HG02973 (cell line): ENCODE measurements at regions not wholly inside any gene's neighbourhood (a gene's known extent, or its start where the extent isn't known, plus 50 kb on each side); places are given as distances from the start of the nearest gene placed in this dataset.
"Not testable (repeated sequence)": the region's sequence is repeated elsewhere in the genome, so short reads cannot be mapped to it uniquely, and the experiment has no call there.

Experiments used
- ATAC-seq: cut with Tn5 transposase; IDR thresholded peaks from one replicate; pipeline ENCODE4 v1.9.1; 2021; ENCODE audit warnings: moderate library complexity; ENCODE audit not compliant: unreplicated experiment

DNA sequence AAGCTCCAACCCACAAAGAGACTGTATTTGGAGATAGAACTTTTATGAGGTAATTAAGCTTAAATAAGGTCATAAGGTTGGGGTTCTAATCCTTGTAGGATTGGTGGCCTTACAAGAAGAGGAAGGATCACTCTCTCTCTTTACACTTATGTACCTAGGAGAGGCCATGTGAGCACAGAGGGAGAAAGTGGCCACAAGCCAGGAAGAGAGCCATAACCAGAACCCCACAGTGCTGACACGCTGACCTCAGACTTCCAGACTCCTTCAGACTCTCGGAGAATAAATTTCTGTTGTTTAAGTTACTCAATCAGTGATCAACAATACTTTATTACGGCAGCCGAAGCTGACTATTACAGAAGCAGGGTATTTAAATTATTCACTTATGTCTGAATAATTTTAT is 430.5 kb upstream of the EPHA7 start:
- ATAC-seq: no peak

DNA sequence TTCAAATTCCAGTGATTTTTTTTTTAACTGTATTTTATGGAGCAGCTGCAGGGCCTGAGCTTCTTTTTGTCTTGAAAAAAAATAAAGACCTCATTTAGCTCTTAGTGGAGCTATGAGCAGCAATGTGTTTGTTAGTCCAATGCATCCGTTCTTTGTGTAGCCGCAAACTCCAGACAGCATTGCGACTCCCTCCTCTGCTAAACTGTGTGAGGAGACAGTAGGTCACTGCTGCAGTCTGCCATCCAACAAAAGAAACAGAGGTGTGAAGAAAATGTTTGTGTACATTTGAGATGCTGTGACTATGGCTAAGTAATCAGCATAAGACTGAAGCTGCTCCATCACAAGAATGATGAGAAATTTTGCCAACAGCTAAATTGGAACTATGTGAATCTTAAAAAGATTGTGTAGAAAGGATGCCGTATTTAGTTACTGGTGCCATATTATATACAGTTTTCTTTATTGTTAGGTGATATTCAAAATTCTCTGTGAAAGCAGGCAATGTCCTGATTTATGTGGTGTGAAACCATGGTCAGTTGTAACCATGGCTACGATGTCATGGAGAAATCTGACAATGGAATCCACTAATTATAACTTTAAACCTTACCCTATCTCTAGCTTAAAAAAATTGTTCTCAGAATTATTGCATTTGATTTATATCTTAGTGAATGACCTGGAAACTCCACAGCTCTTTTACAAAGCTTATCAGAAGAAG is 428.8 kb upstream of the EPHA7 start:
- ATAC-seq: no peak

DNA sequence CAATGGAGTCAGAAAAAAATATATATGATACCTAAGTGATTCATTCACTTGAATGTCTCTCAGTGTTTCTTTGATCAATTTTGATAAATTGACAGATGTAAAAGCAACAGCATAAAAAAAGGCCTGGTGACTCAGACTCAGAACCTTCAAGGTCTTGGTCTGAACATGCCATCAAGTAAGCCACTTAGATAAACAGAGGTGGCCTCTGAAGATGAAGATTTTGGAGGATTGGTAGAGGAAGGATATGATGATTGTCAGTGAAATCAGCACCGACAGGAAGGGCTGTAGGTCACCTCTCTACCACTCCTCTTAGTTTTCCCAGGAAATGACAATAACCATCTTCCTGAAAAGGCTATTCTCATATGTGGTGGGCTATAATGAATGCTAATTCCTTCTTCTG is 422.8 kb upstream of the EPHA7 start:
- no peak for ATAC-seq

DNA sequence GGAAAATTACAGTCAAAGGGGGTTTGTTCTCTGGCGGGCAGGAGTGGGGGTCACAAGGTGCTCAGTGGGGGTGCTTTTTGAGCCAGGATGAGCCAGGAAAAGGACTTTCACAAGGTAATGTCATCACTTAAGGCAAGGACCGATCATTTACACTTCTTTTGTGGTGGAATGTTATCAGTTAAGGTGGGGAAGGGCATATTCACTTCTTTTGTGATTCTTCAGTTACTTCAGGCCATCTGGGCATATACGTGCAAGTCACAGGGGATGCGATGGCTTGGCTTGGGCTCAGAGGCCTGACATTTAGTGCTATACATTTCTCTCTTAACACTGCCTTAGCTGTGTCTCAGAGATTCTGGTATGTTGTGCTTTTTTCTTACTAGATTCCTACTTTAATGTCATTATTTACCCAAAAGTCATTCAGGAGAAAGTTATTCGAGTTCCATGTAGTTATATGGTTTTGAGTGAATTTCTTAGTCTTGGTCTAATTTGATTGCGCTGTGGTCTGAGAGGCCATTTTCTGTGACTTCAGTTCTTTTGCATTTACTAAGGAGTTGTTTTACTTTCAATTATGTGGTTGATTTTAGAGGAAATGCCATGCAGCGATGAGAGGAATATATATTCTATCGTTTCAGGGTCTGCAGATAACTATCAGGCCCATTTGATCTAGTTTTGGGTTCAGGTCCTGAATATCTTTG is 416.2 kb upstream of the EPHA7 start:
- ATAC-seq: not testable (repeated sequence)

DNA sequence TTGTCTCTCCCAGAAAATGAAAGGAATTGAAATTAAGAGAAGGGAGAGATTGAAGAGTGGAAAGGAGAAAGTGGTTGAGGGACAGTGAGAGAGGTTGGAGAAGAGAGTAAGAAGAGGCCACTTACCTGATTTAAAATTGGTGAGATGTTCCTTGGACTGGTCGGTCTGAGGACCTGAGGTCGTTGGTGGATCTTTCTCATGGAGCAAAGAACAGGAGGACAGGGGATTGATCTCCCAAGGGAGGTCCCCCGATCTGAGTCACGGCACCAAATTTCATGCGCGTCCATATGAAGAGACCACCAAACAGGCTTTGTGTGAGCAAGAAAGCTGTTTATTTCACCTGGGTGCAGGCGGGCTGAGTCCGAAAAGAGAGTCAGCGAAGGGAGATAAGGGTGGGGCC is 415.7 kb upstream of the EPHA7 start:
- ATAC-seq: not testable (repeated sequence)

DNA sequence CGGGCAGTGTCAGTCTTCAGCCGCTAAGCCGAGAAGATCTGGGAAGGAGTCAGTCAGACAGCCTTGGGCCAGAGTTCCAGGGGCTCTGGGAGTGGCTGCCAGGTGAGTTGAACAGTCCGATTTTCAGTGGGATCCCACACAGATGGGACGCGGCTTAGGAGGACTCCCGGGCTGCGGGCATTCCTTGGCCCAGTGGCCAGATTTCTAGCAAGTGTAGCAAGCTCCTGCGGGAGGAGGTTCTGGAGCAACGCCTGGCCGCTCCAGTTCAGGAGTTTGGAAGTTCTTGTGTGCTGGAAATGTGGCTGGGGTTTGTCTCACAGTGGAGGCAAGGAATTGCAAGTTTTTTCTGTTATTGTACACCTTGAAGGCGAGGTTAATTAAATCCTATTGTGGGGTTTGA is 414.0 kb upstream of the EPHA7 start:
- not testable (repeated sequence) for ATAC-seq

DNA sequence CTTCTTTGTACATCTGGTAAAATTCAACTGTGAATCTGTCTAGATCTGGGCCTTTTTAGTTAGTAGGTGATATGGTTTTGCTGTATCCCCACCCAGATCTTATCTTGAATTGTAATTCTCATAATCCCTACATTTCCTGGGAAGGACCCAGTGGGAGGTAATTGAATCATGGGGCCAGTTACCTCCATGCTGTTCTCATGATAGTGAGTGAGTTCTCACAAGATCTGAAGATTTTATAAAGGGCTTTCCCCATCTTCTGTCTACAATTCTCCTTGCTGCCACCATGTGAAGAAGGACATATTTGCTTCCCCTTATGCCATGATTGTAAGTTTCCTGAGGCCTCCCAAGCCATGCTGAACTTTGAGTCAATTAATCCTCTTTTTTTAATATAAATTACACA is 410.4 kb upstream of the EPHA7 start:
- ATAC-seq: not testable (repeated sequence)

DNA sequence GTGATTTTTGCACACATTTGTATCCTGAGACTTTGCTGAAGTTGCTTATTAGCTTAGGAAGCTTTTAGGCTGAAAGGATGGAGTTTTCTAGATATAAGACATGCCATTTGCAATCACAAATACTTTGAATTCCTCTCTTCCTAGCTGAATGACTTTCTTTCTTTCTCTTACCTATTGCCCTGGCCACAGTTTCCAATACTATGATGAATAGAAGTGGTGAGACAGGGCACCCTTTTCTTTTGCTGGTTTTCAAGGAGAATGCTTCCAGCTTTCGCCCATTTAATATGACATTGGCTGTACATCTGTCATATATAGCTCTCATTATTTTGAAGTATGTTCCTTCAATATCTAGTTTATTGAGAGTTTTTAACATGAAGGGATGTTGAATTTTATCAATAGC is 409.6 kb upstream of the EPHA7 start:
- ATAC-seq: no peak

DNA sequence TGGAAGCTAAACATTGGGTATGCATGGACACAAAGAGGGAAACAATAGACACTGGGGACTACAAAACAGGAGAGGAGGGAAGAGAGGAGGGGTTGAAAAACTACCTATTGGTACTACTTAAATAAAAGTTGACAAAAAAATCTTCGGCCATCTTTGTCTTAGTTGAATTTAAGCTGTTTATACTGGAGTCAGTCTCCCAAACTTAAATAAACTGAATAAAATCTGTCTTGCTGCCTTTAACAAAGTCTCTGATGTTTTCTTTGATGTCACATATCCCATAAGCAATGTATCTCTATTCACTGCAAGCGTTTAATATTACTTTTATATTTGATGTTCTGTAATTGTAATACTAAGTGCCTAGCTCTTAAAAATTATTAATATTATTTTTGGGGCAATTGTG is 409.2 kb upstream of the EPHA7 start:
- ATAC-seq: no peak

DNA sequence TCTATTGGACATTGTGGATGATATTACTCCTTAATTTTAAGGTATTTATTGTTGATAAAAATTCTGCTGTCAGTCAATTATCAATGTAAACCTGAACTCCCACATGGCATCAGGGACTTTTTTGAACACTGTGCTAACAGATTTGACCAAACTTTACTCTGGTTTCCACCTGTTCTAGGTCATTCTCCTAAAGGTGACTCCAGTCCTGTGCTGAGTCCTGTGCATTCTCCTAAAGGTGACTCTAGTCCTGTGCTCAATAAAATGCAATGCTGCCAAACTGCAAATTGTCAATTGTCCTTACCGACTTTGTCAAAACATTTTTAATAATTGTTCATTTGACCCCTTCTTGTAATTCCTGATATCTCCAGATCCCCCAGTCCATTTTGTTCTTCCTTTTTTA is 408.4 kb upstream of the EPHA7 start:
- ATAC-seq: no peak

DNA sequence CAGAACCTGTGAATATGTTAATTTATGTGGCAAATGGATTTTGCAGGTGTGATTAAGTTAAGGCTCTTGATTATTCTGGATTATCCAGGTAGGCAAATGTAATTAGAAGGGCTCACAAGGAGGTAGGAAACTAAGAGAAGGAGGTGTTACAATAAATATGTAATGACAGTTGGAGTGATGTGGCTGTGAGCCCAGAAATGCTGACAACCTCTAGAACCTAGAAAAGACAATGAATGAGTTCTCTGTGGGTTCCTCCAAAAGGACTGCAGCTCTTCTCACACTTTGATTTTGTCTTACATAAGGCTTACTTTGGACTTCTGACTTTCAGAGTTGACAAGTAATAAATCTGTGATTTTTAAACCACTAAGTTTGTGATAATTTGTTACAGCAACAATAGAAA is 406.6 kb upstream of the EPHA7 start:
- no peak for ATAC-seq

DNA sequence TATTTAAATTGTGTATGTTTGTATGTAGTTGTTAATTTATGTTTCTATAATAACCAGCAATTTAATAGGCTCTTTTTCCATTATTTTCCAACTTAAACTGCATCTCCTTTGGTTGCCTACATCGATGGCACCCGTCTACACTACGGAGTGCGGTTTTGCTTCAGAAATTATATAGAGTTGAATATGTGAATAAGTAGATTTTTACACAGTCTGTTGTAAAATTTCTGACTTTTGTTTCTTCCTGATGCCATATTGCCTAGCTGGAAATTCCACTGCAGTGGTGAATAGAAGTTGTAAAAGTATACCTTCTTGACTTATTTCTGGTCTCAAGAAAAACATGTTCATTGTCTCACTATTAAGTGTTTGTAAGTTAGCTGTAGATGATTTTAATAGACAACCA is 404.1 kb upstream of the EPHA7 start:
- ATAC-seq: no peak

DNA sequence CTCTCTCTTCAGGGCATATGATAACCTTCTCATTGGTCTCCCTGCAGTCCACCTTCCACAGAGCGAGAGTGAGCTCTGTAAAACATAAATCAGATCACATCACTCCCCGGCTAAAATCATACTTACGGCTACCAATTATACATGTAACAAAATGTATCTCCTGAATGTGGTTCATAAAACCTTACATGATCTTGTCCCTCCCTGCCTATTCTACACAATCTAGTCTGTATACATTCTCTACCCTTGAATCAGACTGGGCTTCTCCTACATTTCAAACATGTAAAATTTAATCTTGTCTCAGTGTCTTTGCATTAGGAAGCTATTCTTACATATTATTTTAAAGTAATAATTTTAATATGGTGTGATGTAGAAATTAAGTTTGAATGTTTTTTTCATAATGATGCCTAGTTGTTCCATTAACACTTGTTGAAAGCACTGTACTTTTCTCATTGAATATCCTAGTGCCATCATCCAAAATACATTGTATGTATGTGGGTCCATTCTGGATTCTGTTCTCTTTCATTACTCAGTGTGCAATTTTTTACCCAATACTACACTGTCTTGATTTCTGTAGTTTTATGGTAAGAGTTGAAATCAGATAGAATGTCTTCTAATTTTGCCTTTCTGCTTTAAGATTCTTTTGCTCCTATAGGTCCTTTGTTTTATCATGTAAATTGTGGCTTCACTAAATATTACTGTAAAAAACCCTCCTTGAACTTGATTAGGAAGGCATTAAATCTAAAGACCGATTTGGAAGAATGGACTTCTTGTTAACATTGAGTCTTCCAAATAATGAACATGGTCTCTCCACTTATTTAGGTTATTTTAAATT is 403.3 kb upstream of the EPHA7 start:
- ATAC-seq: no peak

DNA sequence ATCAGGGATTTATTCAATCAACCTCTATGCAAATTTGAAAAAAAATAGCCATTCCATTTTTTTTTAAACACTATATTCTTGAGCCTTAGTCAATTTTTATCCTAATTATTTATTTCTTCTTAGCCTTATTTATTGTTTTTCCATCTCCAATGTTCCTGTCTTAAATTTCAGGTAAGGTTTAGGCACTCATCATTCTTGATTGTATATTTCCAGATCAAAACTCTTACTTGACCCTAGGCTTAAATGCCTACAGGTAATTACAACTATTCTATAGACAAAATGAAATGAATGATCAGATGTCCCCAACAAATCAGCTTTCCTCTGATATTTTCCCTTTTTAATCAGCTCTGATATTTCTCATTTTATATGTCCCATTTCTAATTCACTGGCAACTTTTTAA is 402.6 kb upstream of the EPHA7 start:
- no peak for ATAC-seq

DNA sequence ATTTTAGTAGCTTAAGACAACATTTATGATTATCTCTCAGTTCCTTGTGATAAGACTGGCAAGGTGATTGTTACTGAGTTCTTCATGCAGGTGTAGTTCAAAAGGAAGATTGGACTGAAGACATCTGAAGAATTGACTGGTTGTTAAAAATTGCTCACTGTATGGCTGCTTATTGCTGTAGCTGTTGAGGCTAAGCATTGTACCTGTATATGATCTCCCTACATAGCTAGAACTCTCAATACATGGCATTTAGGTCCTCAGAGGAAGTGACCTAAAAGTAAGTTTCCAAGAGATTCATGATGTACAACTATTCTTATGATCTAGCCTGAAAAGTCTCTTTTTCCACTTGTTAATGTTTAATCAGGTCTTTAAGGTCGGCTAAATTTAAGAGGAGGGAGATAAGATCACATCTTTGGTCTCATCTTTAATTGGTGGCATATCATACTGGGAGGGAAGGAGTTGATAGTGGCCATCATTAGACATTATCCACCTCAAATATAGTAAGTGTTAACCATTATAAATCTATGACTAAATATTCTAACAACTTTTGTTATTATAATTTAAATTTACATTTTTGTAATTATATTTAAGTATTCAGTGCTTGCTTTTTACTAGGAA is 401.2 kb upstream of the EPHA7 start:
- no peak for ATAC-seq

DNA sequence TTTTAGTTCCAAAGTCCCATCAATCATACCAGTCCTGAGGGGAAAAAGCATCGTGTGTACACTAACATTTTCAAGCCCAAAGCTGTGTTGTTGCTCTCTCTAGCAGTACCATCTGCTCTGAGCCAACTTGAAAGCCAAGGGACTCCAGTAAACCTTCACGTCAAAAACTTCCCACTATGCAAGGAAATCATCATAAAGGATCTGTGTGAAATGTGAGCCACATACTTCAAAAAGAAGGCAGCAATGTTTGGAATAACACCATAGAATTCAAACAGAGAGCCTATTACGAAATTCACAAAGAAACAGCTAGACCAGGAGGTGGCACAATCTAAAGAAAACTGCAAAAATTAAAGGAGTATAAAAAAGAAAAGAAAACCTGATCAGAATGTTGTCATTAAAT is 399.8 kb upstream of the EPHA7 start:
- no peak for ATAC-seq

DNA sequence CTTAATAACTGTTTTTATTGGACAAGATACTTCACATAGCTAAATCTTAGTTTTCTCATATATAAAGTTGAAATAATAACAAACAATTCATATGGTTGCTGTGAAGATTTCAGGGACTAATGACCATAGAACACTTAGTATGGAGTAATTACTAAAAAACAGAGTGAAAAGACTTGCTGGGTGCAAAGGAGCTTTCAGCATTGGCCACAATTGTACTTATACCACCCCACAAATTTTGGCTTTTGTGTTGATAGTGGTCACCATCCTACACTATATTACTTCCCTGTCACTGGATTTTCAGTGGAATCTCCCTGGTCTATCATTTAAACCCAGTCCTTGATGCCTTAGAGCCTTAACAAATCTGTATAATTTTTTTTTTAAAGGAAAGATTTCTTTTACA is 398.6 kb upstream of the EPHA7 start:
- ATAC-seq: no peak

DNA sequence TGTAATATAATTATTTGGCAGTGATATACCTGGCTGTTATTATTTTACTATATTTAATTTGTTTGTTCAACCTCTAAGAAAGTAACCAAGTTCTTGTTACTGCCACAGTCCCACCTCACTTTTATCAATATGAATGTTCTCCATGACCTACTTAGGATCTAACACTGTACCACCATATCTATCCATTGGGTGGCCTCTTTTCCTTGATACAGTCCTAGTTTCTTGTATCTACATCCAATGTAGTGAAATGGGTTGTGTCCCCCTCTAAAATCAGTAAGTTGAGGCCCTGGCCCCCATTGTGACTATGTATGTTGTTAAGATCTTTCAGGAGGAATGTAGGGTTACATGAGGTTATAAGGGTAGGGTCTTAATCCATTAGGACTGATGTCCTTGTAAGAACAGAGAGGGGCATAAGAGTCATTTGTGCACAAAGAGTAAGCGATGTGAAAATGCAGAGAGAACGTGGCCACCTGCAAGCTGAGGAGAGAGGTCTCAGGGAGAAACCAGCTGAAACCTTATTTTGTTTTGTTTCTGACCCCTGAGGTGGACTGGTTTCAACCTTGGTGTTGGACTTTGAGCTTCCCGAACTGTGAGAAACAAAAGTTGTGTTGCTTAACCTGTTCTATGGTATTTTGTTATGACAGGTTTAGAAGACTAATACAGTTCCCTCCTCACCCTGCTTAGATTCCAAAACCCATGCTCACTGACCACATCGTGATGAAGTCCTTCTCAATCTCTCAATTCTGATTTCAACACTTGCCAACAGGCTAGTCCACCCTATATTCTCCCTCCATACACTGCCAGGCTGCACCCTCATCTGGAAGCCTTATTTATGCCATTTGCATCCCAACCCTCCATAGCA is 387.3 kb upstream of the EPHA7 start:
- ATAC-seq: no peak

DNA sequence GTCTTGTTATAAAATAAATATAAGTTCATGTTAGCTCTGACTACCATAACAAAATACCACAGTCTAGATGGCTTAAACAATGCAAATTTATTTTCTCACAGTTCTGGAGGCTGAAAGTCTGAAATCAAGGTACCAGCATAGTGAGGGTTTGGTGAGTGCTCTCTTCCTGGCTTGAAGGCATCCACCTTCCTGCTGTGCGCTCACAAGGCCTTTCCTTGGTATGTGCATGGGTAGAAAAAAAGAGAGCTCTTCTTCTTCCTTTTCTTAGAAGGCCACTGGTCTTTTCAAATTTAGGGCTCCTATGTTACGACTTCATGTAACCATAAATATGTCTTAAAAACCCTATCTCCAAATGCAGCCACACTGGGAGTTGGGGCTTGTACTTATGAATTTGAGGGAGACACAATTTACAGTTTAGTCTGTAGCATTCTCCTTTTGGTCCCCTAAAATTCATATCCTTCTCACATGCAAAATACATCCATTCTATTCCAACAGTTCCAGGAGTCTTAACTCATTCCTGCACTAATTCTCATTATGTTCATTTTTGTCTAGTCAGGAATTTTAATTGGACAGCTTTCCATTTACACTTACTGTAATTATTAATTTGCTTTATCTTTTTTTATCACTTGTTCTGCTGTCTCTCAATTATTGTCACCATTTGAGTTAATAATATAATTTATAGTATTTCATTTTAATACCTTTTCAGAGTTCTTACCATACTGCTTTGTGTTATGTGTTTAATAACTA is 381.9 kb upstream of the EPHA7 start:
- ATAC-seq: no peak

DNA sequence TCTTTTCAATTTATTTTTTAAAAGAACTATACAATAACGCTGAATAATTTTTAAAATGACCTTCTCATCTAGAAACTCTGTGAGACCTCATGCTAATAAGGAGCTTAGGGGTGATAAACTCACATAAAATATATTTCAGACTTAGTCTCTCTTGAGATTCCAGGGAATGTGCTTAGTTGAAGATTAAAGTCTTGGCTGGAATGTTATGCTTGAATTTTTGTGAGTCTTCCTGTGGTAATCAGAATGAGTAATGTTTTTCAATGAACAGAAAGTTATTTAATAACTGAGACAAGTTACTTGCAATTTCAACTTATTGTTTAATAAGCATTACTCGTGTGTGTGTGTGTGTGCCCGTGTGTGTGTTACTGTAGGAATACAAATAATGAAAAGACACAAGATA is 379.9 kb upstream of the EPHA7 start:
- no peak for ATAC-seq
